Natural killer cell (primary cell): ENCODE measurements at regions not wholly inside any gene's neighbourhood (a gene's known extent, or its start where the extent isn't known, plus 50 kb on each side); places are given as distances from the start of the nearest gene placed in this dataset.

Source experiments
- ATAC-seq, 3 donors: fragments of 150-1000 bp in 2 of 3; fragments of 200-7000 bp in 1 of 3; cut with Tn5 transposase; 1 replicate in 1 of 3; 2 replicates in 2 of 3; pipeline ENCODE4 v1.10.0; 2021; ENCODE audit warnings: mild to moderate bottlenecking in 2 of 3, moderate library complexity in 2 of 3
- DNase-seq, 2 donors: peaks; one replicate each; pipeline versions ENCODE4 v3.0.0 to v3.0.0-alpha.2; 2013 to 2021; ENCODE audit warnings: mixed read lengths in 1 of 2
- H3K27ac ChIP-seq: one replicate; pipeline ENCODE4 v1.5.1; 2013; ENCODE audit warnings: mild to moderate bottlenecking, low read length
- H3K27me3 ChIP-seq: one replicate; pipeline ENCODE4 v1.6.1; 2013; ENCODE audit warnings: low read length; ENCODE audit not compliant: control insufficient read depth, insufficient read depth
- H3K36me3 ChIP-seq: one replicate; pipeline ENCODE4 v1.6.1; 2013; ENCODE audit warnings: low read length; ENCODE audit not compliant: control insufficient read depth, insufficient read depth
- H3K4me1 ChIP-seq: one replicate; pipeline ENCODE4 v1.6.1; 2013; ENCODE audit warnings: low read length; ENCODE audit not compliant: control insufficient read depth, insufficient read depth
- H3K4me3 ChIP-seq: one replicate; pipeline ENCODE4 v1.5.1; 2013; ENCODE audit warnings: low read length
- H3K9me3 ChIP-seq: one replicate; pipeline ENCODE4 v1.6.1; 2013; ENCODE audit warnings: low read length; ENCODE audit not compliant: control insufficient read depth, insufficient read depth
- H3K27ac Mint-ChIP-seq, 2 donors: one replicate each; pipeline ENCODE4 v1.8.0; 2022; ENCODE audit warnings: mild to moderate bottlenecking in 2 of 2, mixed read lengths in 2 of 2, moderate library complexity in 1 of 2
- H3K27me3 Mint-ChIP-seq, 2 donors: one replicate each; pipeline ENCODE4 v1.8.0; 2022; ENCODE audit warnings: low read depth in 2 of 2, mixed read lengths in 2 of 2
- H3K36me3 Mint-ChIP-seq: one replicate; pipeline ENCODE4 v1.8.0; 2022; ENCODE audit warnings: mixed read lengths
- H3K4me1 Mint-ChIP-seq, 2 donors: one replicate each; pipeline ENCODE4 v1.8.0; 2022; ENCODE audit warnings: mixed read lengths in 2 of 2
- H3K4me3 Mint-ChIP-seq: one replicate; pipeline ENCODE4 v1.8.0; 2022; ENCODE audit warnings: mild to moderate bottlenecking, moderate library complexity, mixed read lengths
- H3K9me3 Mint-ChIP-seq, 2 donors: one replicate each; pipeline ENCODE4 v1.8.0; 2022; ENCODE audit warnings: mixed read lengths in 2 of 2
- WGBS: methylation state at CpG from one replicate; pipeline ENCODE4 v1.1.7; 2013; ENCODE audit warnings: missing lambda C conversion rate; ENCODE audit not compliant: insufficient coverage; 5-methylcytosine and 5-hydroxymethylcytosine counted together
- intact Hi-C: fragments of 100-400 bp; cut with micrococcal nuclease; formaldehyde crosslinking; loops from one replicate; pipeline ENCODE4 v1.14.2; 2022
- TF ChIP-seq, protein P1 (sequence below): fragments of 200-600 bp; IDR thresholded peaks from one replicate; pipeline ENCODE4 v1.8.0; 2022; ENCODE audit warnings: antibody characterized with exemption

DNA sequence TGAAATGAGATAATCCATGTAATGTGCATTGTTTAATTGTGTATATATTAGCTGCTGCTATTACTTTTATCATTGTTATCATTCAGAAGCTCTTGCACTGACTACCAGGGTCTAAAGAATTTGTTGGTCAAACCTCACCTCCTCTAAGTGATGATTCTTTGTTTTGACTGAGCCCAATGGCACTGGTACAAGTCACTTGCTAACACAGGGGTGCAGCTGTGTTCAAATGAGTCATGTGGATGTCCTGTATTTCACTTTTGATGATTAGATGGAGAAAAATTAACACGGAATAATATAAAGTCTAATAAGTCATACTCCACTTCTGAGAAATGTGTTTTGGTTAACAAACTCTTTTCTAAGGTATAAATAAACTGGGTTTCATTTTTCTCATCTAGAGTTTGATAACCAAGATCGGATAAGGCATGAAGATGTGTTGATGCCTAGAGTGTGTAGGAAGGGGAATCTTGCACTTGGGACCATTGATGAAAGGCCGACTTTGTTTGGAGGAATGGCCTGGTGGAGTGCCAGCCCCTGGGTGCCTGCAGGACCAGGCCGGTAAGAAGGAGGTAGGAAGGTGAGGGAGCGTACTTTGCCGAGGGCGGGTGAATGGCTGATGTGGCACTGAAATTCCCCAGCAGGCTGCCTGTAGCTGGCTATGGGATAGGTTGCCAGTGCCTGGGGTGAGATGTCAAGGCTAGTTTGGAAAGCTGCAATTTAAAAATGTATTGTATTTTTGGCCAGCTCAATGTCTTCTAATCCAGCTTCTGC, 244.7 kb upstream of the ZPLD1 start:
- Mint-ChIP-seq H3K4me3 (no peak overlapping the region), H3K27me3 (no peaks in the 10 kb centered on the region), H3K27ac (no peak overlapping the region), H3K9me3 (no peaks in the 10 kb centered on the region), H3K36me3 (no peaks in the 10 kb centered on the region), H3K4me1 (no peaks in the 10 kb centered on the region)
- H3K27ac ChIP-seq, result no peak overlapping the region
- DNase-seq (no peak), ATAC-seq (no peak)
- 97% methylated on average over 6 of the region's 7 CpGs for WGBS
- H3K4me1 ChIP-seq, result no peaks in the 10 kb centered on the region
- no peaks in the 10 kb centered on the region for H3K36me3 ChIP-seq
- TF ChIP-seq, protein P1, sequence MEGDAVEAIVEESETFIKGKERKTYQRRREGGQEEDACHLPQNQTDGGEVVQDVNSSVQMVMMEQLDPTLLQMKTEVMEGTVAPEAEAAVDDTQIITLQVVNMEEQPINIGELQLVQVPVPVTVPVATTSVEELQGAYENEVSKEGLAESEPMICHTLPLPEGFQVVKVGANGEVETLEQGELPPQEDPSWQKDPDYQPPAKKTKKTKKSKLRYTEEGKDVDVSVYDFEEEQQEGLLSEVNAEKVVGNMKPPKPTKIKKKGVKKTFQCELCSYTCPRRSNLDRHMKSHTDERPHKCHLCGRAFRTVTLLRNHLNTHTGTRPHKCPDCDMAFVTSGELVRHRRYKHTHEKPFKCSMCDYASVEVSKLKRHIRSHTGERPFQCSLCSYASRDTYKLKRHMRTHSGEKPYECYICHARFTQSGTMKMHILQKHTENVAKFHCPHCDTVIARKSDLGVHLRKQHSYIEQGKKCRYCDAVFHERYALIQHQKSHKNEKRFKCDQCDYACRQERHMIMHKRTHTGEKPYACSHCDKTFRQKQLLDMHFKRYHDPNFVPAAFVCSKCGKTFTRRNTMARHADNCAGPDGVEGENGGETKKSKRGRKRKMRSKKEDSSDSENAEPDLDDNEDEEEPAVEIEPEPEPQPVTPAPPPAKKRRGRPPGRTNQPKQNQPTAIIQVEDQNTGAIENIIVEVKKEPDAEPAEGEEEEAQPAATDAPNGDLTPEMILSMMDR, result no peak
- no peak overlapping the region for H3K4me3 ChIP-seq
- intact Hi-C loops, result no loop called here
- no peaks in the 10 kb centered on the region for H3K27me3 ChIP-seq
- H3K9me3 ChIP-seq, result no peaks in the 10 kb centered on the region

DNA sequence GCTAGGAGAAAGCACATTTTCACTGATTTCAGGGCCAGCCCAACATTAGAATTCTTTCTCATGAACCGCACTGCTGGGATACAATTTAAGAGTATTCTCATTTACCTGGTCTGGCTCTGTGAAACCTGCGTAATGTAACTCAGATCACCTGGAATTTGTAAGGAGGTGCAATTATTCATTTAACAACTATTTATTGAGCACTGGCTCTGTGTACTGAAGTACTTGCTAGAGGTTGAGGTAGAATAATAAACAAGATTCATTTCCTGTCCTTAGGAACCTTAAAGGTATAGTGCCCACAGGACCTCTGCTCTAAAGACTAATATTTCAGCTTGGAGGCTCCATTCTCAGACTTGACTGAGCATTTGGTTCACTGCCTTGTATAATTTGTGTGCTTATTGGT, 242.2 kb upstream of the ZPLD1 start:
- no peaks in the 10 kb centered on the region for H3K36me3 ChIP-seq
- no peak for DNase-seq
- no peak overlapping the region for H3K27ac Mint-ChIP-seq
- no peaks in the 10 kb centered on the region for H3K27me3 Mint-ChIP-seq
- no peaks in the 10 kb centered on the region for H3K4me1 Mint-ChIP-seq
- WGBS, result 100% methylated on average over 1 of the region's 2 CpGs
- no peaks in the 10 kb centered on the region for H3K9me3 ChIP-seq
- H3K36me3 Mint-ChIP-seq, result no peaks in the 10 kb centered on the region
- no peaks in the 10 kb centered on the region for H3K27me3 ChIP-seq
- no peak overlapping the region for H3K4me3 ChIP-seq
- no peak overlapping the region for H3K4me3 Mint-ChIP-seq
- TF ChIP-seq, protein P1, result no peak
- ATAC-seq, result no peak
- intact Hi-C loops, result no loop called here
- no peak overlapping the region for H3K27ac ChIP-seq
- H3K9me3 Mint-ChIP-seq, result no peaks in the 10 kb centered on the region
- H3K4me1 ChIP-seq, result no peaks in the 10 kb centered on the region

DNA sequence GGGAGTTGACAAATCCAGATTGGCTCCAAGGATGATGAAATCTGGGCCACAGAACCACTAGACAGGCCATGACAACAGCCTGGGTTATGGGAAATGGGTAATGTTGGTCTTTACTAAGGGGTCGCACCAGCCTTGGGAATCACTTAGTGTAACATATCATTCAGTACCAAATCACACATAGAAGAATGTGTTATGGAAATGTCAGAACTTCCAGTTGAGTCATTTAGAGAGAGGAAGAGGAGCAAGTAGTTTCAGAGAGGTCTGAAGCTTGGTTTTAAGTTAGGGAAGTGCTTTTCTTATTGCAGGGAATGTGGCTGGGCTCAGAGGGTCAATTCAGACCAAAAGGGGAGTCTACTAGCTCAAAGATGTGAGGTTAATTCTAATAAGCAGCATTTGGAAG, 241.6 kb upstream of the ZPLD1 start:
- no peak overlapping the region for H3K4me3 ChIP-seq
- no peak overlapping the region for H3K4me3 Mint-ChIP-seq

More for the DNA sequence above, 241.6 kb upstream of the ZPLD1 start:
- ATAC-seq, result no peak
- Mint-ChIP-seq H3K27me3 (no peaks in the 10 kb centered on the region), H3K36me3 (no peaks in the 10 kb centered on the region), H3K4me1 (no peaks in the 10 kb centered on the region), H3K27ac (no peak overlapping the region), H3K9me3 (no peaks in the 10 kb centered on the region)
- H3K4me1 ChIP-seq, result no peaks in the 10 kb centered on the region
- H3K9me3 ChIP-seq, result no peaks in the 10 kb centered on the region
- DNase-seq, result no peak
- no peaks in the 10 kb centered on the region for H3K36me3 ChIP-seq
- no CpG with 5 or more reads among the region's 1 CpG for WGBS
- no peaks in the 10 kb centered on the region for H3K27me3 ChIP-seq
- intact Hi-C loops, result no loop called here
- H3K27ac ChIP-seq, result no peak overlapping the region
- TF ChIP-seq, protein P1, result no peak
